GM18507 (cell line): ENCODE measurements at regions not wholly inside any gene's neighbourhood (a gene's known extent, or its start where the extent isn't known, plus 50 kb on each side); places are given as distances from the start of the nearest gene placed in this dataset.
"Not testable (repeated sequence)": the region's sequence is repeated elsewhere in the genome, so short reads cannot be mapped to it uniquely, and the experiment has no call there.

Experiments
- DNase-seq: peaks from one replicate; pipeline ENCODE4 v3.0.0; 2011; ENCODE audit warnings: low read depth; ENCODE audit not compliant: insufficient read length; ENCODE audit errors: extremely low spot score
- FAIRE-seq: peaks from 2 replicates; lab custom pipeline; 2011; peaks lifted over from hg19 to GRCh38; lab: Jason Lieb, UNC

DNA sequence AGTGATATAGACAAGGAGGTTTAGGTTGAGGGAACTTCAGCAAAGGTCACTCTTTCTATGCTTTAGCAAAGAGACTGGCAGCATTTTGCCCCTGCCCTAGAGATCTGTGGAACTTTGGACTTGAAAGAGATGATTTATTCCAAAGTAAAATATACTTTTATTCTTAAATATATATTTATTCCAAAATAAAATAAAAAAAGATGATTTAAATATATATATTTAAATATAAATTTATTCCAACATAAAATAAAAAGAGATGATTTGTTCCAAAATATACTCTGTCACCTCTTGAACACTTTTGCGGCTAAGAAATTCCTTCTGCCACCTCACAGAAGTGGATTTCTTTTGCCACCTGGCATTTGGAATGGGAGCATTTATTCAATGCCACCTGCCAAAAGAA is 521.3 kb upstream of the CHORDC1 start:
- FAIRE-seq (no peak), DNase-seq (no peak)

DNA sequence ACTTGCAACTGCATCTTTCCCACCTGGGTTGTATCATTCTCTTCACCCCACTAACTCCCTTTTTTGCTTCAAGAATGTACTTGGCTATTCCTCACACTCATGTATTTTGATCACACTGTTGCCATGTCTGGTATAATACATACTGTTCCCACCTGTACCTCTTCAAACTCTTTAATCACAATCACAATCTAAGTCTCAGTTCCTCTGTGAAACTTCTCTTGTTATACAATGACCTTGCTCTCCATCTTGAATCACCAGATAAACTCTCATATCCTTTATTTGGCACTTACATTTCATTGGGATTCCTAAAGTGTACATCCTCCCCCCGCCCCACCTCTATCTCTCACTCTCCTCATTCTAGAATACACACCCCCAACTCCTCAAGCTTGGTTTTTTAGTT is 516.0 kb upstream of the CHORDC1 start:
- no peak for FAIRE-seq

DNA sequence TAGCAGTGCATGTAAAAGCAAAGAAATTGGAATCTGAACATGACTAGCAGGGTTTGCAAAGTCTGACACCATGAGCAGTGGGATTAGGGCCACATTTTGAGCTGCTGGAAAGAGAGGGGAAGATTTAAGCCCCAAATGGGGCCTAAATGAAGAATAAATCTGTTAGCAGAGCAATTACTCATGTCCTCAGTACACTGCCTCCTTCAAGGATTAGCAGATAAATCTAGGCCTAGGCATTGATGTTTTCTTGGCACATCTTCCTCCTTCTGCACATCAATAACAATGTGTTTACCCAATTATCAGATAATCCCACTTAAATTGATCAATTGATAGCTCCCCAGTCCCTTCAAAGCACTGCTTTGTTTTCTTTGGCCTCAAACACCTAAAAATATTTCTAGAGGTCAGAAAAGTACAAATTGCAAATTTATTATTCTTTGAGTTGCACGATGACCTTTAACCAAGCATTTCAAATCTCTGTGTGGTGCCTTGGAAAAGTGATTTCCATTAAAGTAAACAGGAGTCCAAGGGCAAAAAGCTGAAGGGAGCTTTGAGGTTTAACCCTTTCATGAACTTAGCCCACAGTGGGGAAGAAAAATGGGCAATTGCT is 514.7 kb upstream of the CHORDC1 start:
- DNase-seq: no peak
- FAIRE-seq: no peak

More for the DNA sequence above, 516.0 kb upstream of the CHORDC1 start:
- DNase-seq: no peak

DNA sequence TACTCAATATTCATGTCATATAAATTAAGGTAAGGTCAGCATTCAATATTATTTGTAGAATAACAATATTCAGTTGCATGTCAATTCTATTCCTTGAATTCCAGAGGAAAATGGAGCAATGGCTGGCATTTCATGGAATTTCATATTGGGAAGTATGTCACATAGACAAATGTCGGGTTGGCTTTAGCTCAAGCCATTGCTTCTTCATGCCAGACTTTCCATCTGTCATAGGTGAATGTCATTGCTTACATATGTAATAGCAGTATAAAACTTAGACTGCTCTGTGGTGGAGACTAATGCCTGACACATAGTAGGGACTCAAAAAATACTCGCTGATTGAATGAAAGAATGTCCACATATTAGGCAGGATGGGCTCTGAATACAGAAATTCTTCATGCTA is 509.6 kb upstream of the CHORDC1 start:
- DNase-seq (no peak), FAIRE-seq (no peak)

DNA sequence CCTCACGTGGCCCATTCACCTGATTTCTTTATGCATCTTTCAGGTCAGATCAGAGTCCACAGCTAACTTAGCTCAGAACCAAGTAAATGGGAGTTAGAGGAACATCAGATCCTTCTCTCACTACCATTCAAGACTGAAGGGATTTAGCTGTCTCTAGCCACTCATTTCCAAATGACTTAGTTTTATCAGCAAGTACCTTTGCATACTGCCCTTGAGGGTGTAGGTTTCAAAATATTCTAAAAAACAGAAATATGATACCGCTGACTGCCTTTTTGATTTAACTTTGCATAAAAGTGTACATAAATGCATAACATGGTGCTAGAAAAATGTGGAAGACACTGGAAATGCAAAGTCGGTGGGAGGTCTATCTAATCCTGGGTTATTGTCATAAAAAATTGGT is 500.6 kb upstream of the CHORDC1 start:
- no peak for FAIRE-seq
- DNase-seq: no peak

DNA sequence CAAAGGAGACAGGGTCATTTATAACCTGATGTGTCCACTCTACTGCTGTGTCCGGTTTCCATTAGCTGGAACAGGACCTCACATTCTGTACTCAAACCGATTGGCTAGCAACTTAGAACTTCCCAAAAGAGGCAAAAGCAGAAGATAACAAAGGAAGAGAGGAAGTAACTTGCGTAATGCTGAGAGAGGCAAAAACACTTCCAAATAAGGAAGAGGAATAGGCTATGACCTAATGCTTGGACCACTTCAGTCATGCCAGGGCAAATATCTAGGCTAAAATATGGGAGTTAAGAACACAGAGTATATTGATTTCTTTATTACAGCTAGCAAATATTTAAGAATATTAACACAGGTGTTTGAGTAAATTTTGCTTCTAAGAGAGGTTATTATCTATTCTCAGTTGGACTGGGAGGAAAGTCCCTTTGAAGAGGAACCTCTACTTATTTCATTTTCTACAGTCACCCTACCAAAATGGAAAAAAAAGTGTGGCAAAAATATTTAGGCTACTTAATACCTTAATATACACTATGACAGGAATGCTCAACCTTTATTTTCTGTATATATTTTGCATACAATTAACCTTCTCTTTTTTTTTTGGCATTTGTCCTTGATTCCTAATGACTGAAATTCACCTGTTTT is 499.8 kb upstream of the CHORDC1 start:
- no peak for FAIRE-seq

DNA sequence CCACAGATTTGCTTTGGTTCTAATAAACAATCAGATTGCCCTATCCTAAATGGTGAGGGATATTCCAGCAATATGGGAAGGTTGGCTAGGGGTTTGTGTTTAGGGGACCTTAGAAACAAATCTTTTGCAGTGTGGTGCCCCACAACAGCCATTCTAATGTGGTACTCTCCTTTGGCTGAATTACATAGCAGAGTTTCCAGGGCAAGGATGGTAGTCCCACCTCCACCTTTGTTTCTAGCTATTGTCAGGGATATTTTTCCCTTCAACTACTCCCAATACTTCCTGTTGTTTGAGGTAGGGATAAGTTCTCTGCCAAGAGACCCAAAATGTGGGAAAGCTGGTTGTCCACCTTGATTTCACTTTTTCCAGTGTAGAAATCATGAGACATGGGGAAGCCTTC is 494.7 kb upstream of the CHORDC1 start:
- FAIRE-seq (no peak), DNase-seq (no peak)

More for the DNA sequence above, 499.8 kb upstream of the CHORDC1 start:
- DNase-seq: no peak

DNA sequence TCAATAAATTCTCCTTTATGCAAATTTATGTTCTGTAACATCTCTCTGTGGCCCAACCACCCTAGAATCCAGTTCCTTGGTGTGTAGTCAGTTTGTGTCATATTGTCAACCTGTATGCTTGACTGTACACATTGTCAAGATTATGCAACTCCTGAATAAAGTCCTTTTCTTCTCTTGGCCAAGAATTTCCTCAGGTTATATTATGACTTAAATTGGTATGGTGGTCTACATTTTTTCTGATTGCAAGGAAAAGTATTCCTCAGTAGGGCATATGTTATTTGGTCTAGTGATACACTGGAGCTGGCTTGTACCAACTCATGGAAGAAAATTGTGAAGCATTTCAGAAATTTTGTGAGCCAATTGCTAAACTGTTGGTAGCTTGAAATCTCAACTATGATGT is 482.8 kb upstream of the CHORDC1 start:
- FAIRE-seq (no peak), DNase-seq (no peak)

DNA sequence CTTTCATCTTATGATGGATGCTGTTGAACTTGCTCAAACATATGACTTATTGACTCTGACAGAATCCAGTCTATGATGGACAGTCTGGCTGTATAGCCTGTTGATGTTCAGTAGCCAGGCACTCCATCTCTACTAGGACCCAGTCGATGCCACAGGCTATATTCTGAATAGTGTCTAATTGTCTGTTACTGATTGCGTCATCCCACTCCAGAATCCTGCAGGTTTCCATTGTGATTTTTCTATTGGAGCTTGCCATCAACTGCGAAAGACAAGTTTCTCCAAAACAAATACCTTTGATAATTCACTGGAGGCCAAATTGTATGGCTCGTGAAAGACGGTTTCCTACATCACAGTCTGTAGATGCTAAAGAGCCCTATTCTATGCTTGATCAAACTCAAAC is 481.7 kb upstream of the CHORDC1 start:
- no peak for DNase-seq
- FAIRE-seq: no peak

DNA sequence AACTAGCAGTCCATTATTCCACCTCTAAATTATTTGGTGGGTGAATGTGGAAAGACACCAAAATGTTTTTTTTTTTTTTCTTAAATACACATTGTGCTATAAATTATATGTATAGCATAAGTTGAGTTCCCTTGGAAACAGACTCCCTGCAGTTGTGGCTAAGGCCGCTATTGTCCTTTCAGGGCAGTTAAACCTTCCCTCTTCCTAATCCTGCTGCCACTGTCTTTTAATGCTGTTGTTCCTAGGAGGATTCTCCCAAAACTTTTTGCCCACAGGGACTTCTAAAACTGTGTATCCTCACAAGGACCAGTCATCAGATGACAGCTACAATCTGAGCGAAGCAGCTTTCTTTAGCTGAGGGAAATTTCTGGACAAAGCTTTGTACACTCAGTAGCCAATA is 478.9 kb upstream of the CHORDC1 start:
- no peak for DNase-seq
- no peak for FAIRE-seq

DNA sequence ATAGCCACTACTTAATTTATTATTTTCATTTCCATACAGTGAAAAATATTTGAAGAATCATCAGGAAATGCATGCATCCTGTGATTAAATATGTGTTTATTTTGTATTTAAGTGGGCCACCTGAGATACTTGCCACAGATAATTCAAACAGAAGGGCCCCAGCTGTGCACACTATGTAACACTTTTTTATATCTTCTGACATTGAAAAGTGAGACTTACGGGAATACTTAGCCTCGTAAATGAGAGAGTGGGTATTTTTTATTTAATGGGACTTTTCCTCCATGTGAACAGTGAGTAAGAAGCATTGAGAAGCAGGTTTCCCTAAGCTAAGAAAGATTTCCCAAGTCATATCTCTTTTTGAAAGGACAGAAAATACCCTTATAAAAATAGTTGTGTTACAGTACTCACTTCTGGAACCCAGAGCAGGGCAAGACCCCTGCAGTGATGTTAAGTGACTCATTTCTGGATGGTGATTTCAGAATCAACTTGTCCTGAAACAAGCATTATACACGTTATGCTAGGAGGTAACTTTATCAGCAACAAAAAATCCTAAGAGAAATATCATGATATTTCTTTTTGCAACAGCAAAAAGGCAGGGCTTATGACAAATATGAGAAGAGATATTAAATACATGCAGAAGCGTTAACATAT is 478.1 kb upstream of the CHORDC1 start:
- FAIRE-seq: no peak
- DNase-seq: no peak

DNA sequence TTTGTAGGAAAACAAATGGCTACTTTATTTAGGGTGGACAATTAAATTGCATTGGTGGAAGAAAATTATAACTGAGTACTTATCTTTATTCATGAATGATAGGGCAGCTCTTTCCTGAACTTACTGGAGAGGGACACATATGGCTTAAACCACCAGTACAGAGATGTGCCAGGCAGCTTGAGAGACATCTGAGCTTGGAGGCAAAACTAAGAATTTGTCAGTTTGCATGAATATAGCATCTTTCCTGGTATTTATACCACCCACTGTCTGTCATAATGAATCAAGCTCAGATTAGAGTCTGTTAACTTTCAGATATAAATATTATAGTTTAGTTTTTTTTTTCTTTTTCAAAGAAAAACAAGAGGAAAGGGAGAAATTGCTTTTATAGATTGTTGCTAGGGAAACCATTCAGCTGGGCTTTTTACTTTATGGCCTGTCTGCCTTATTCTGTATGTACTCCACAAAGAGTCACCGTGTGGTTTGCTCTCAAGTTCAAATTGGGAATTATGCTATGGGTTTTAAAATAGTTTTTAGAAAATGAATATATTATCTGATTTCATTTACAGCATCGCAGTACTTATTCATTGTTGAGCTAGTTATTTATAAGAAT is 477.0 kb upstream of the CHORDC1 start:
- DNase-seq (no peak), FAIRE-seq (no peak)

DNA sequence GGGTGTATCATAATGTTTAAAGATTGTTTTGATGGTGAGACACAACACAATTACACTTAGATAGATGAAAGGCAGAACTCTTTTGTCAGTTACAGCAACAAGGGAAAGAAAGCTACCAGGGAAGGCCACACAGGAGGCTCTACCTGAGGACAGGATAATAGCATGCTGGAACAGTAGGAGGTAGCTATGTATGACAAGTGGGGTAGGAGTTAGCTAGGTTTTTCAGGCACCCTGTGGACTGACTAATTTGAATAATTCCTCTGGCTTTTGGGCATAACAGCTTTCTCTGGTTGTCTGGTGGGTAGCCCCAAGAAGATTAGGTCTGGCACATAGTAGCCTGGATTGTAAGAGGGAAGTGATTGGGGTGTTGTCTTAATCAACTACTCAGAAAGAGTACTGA is 475.4 kb upstream of the CHORDC1 start:
- FAIRE-seq (no peak), DNase-seq (no peak)

DNA sequence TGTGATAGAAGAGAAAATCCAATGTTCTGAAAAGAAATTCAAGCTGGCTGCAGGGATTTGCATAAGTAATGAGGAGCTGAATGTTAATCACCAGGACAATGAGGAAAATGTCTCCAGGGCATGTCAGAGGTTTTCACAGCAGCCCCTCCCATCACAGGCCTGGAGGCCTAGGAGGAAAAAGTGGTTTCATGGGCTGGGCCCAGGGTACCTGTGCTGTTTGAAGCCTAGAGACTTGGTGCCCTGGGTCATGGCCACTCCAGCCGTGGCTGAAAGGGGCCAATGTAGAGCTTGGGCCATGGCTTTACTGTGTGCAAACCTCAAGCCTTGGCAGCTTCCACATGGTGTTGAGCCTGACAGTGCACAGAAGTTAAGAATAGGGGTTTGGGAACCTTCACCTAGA is 452.6 kb upstream of the CHORDC1 start:
- not testable (repeated sequence) for FAIRE-seq, DNase-seq

DNA sequence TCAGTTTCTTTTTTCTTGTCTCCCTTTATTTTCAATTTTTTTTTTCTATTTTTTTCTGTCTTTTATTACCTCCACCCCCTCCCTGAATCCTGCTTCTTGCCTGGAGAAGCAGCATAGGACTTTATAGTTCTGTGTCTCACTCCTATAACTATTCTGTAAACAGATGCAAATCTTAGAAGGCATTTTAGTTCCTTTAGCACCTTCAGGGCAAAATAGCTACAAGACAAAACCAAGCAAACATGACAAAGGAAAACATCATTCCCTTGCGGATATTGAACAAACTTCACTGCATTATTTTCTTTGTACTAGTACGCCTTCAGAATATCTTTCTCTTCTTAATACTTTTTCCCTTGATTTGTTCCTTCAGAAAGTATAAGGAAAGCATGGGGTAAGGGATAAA is 446.2 kb upstream of the CHORDC1 start:
- FAIRE-seq: no peak
- no peak for DNase-seq

DNA sequence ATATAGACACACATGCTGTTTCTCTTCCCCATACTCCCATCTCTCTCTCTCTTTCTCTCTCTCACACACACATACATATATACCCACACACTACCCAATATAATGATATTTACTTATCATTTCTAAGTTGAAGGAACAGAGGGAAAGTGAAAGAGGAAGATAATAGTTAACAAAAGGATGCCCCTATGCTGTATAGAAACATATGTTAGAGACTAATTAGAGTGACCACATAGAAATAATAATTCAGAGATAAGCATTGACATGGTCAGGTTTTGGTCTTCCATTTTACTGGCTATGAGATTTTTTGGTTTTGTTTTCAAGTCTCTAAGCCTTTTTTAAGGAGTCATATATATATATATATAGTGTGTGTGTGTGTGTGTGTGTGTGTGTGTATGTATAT is 445.7 kb upstream of the CHORDC1 start:
- FAIRE-seq (no peak), DNase-seq (no peak)

DNA sequence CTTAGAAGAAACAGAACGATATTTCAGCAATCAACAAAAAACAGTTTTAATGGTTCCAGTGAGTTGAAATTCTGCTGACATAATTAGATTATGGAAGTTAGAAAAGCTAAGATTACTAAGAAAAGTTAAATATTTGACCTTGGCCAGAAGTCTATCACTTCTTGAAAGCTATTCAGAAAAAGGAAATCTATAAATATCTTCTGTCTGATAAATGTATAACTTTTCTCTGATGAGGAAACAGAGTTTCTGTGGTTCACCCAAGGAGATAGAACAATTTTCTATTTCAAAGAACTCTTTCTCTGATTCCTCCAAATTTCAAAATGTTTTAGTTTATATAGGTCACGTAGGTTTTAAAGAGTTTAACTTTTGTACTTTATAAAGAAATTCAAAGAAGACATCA is 438.4 kb upstream of the CHORDC1 start:
- peak; percentile 21 for FAIRE-seq

DNA sequence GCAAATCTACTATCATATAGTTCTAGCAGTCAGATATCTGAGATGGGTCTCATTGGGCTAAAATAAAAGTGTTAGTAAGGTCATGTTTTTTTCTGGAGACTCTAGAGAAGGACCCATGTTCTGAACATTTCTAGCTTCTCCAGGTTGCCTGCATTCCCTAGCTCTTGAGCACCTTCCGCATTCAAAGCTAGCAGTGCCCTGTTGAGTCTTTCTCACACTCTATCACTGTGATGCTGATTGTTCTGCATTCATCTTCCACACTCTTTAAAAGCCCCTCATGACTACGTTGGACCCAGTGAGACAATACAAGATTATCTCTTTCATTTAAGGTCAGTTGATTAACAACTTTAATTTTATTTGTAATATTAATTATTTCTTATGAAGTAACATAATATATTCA is 433.3 kb upstream of the CHORDC1 start:
- no peak for DNase-seq

More for the DNA sequence above, 438.4 kb upstream of the CHORDC1 start:
- DNase-seq: no peak

DNA sequence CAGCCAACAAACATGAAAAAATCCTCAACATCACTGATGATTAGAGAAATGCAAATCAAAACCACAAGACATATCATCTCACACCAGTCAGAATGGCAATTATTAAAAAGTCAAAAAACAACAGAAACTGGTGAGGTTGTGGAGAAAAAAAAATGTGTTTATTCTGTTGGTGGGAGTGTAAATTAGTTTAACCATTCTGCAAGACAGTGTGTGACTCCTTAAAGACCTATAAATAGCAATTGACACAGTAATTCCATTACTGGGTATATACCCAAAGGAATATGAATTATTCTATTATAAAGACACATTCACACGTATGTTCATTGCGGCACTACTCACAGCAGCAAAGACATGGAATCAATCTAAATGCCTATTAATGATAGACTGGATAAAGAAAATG is 427.3 kb upstream of the CHORDC1 start:
- FAIRE-seq: no peak

More for the DNA sequence above, 433.3 kb upstream of the CHORDC1 start:
- no peak for FAIRE-seq

DNA sequence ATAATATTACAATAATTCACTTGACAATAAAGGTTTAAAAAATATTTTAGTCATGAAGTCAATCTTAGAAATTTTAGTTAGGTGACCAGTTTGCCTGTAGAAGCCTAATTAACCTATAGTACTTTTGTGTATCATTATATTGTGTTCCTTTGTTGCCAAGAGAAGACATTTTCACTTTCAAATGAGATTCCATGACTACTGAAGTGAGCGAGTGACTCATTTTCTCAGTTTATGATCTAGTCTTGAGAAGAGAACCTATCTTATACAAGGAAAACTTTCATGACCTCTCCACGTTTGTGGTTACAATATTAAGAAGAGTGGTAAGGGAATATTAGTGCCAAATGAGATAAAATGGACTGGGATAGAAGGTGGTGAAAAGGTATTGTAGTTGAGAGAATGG is 423.9 kb upstream of the CHORDC1 start:
- DNase-seq: no peak
- FAIRE-seq: no peak

More for the DNA sequence above, 427.3 kb upstream of the CHORDC1 start:
- no peak for DNase-seq

DNA sequence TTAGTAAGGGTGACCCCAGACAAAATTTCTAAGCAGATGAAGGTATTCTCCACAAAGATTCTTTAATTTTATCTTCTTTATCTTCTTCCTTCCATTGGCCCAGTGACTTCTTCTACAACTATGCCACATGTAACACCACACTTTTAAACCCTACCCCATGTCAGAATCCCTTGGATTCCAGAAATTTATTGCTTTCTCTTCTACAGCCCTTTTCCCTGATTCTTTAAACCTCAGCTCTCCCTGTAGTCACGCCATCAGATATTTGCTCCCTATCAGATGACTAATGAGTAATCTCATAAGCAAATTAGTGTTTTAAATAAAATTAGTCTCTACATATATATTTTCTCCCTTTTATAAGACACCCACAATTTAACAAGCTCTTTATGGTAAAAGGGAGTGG is 423.4 kb upstream of the CHORDC1 start:
- FAIRE-seq: no peak
- DNase-seq: no peak
